Inflammatory macrophage treated with lipopolysaccharide for 4 hours (primary cell): ENCODE measurements at regions not wholly inside any gene's neighbourhood (a gene's known extent, or its start where the extent isn't known, plus 50 kb on each side); places are given as distances from the start of the nearest gene placed in this dataset.

Experiments used
- DNase-seq: peaks from one replicate; pipeline ENCODE4 v3.0.0-alpha.2; 2020

GRCh38 chr12:114302606-114303315, 103.2 kb downstream of the TBX5 start:
- DNase-seq, result no peak

GRCh38 chr12:114302117-114302516, 103.8 kb downstream of the TBX5 start:
- no peak for DNase-seq

GRCh38 chr12:114294303-114294685, 111.7 kb downstream of the TBX5 start:
- no peak for DNase-seq

DNA sequence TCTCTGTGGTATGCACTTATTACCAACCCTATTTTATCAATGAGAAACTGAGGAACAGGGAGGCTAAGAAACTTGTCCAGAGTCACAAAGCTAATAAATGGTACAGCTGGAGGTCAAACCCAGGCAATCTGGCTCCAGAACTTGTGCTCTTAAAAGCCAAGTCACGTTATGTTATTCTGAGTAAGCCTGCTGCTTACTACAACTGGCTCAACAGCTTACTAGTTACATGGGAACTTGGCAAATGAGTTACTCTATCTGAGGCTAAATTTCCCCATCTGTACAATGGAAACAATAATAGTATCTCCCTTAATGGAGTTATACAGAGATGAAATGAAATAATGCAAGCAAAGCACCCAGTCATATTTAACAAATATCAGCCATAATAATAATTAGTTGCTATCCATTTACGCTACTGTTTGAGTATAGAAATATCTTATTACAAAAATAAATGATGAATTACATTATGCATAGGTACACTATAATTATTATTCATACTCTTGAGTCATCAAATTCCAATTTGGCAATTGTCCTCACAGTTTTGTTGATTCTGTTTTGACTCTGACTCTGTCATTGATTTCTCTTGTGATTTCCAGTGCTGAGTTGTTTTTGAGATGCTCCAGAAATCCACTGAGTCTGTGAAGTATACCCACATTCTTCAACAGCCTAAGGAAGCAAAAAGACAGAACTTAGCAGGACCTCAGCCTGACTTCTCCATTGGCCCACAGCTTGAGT, 112.2 kb downstream of the TBX5 start:
- DNase-seq, result no peak

- no peak for DNase-seq
These were observed 112.9 kb downstream of the TBX5 start for GRCh38 chr12:114293073-114293472.

DNA sequence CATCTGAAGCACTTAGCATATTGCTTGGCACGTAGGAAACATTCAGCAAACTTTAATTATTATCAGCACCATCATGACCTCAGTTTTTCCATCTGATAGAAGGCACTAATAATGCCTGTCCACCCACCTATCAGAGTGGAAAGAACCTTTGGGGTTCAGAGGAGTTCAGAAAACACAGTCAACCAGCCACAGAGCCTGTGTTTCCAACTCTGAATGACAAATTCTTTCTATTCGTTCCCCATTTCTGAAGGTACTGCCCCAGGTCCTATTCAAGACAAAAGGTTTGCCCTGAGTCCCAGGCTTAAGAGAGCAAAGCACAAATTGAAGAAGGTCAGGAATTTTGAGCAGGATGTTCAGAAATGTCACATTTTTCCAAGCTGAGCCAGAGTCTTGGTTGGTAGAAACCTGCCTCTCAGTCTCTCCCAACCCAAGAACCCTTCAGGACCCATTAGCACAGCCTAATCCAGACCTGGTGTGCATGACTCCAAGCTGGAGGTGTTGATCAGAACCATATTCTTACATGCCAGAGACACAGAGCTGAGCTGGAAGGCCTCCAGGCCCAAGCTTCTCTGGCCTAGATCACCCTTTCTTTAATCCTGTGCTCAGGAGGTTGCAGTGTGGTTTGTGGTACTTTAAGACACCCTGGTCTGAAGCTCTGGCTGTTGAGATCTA, 114.4 kb downstream of the TBX5 start:
- no peak for DNase-seq

GRCh38 chr12:114287821-114288525, 118.0 kb downstream of the TBX5 start:
- no peak for DNase-seq

- no peak for DNase-seq
These were observed 119.8 kb downstream of the TBX5 start for GRCh38 chr12:114286145-114286544.

GRCh38 chr12:114285554-114285953, 120.4 kb downstream of the TBX5 start:
- DNase-seq, result no peak

- DNase-seq, result no peak
These were observed 121.9 kb downstream of the TBX5 start for GRCh38 chr12:114284041-114284440.

DNA sequence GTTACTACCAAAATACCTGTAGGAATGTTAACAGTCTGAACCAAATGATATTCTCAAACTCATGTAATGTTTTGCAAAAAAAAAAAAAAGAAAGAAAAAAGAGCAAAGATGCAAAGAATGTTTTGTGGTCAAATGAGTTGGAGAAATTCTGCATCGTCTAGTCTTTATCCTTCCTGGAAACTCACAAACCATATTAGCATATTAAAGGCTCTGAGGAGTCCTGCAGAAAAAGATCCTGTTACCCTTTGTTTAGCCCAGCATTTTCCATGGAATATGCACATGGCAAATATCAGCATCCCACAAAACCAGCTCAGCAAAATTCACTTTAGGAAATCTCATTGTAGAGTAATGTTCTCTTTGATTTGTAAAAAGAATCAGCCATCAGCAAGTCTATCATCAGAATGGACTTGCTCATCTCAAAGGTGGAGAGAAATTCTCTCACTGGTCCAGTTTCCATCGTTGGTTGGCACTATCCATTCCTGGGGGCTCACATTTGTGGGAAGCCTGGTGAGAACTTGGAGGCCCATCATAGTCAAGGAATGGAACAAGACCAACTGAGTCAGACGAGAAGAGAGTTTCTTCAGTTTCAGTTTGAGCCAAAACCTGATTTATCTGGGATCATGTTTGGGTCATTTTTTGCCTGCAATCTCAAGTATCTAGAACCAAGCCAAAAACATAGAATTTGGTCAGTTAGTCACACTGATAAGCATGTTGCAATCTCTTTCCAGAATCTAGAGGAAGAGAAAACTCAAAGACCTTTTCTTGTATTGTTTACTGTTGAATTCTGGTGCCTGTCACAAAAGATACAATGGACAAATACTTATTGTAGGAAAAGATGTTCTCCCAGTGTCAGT, 129.8 kb downstream of the TBX5 start:
- DNase-seq, result no peak

GRCh38 chr12:114275086-114275485, 130.9 kb downstream of the TBX5 start:
- no peak for DNase-seq

GRCh38 chr12:114274131-114274530, 131.8 kb downstream of the TBX5 start:
- DNase-seq, result no peak

GRCh38 chr12:114272605-114273004, 133.3 kb downstream of the TBX5 start:
- DNase-seq, result no peak

DNA sequence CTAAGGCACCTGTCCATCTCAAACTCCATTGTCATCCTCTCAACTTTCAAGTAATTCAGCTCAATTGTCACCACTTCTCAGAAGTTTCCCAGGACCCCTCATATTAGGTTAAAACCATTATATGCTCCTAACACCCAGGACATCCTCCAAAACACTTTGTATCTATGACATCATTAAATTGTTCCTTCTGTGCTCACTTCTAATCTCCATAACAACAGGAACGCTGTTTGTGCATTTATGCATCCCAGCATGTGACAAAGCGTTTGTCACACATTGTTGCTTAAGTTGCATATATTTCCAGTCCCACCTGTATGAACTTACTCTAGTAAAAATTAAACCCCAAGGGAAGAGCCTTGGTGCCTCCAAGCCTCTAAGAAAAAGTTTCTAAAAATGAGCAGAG, 133.9 kb downstream of the TBX5 start:
- no peak for DNase-seq

GRCh38 chr12:114269153-114269552, 136.8 kb downstream of the TBX5 start:
- no peak for DNase-seq

GRCh38 chr12:114266536-114266935, 139.4 kb downstream of the TBX5 start:
- DNase-seq, result no peak

- DNase-seq, result no peak
These were observed 140.9 kb downstream of the TBX5 start for GRCh38 chr12:114265036-114265435.

DNA sequence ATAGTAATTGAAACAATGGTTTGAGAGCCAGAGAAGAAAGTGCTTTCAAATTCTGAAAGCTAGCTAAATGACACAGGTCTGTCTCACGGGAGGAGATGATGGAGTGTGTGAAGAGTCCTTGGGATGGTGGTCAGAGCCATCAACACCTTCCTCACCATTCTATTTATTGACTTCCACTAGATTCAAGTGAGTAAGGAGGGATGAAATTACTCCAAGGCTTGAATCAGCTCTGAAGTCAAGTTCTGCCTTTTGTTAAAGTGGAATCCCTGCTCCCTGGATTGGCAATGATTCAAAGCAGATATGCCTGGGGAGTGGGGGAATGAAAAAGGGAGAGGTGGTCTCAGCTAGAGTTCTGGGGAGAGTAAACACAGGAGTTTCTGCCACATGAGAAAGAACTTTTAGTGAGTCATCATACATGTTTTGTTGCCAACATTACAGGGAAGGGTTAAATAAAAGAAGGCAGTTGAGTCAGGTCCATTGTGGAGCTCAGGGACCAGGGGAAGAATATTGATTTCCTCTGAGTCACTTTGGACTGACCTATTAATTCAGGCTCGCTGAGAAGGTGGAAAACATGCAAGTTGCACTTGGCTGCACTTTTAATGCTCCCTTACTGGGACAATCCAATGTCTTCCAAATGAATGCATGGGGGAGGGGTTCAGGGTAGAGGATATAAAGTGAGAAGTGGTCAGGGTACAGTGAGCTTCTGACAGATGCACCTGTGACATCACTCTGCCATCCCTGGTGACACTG, 142.7 kb downstream of the TBX5 start:
- no peak for DNase-seq

DNA sequence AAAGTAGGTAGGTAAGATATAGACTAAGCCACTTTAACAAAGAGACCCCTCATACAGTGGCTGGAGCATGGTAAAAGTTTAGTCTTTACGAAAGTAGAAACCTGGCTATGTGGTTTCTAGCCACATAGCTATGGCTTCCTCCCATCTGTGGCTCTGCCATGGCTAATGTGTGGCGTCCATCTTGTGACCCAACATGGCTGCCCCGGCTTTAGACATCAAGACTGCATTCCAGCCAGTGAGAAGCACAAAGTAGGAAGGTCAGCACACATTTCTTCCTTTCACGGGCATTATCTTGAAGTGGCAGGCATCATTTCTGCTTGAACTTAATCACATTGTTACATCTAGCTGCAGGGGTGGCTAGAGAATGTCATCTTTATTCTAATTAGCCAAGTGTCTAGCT, 148.3 kb downstream of the TBX5 start:
- no peak for DNase-seq

DNA sequence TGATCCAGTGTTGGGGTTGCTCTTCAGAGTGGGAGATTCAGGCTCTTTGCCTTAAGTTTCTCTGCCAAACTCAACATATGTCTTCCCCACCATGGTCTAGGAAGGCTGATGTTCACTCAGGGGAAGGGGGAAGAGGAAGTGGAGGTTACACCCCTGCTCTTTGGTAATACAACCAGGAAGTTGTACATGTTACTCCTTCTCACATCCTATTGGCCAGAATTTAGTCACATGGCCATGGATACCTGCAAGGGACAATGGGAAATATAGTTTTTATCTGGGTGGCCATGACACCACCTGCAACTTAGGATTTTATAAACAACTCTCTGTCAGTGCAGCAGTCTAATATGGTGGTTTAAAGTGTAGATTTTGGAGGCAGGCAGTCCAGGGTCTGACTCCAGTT, 150.9 kb downstream of the TBX5 start:
- no peak for DNase-seq
